ENCODE measurements at regions not wholly inside any gene's neighbourhood (a gene's known extent, or its start where the extent isn't known, plus 50 kb on each side); places are given as distances from the start of the nearest gene placed in this dataset.
"Not testable (repeated sequence)": the region's sequence is repeated elsewhere in the genome, so short reads cannot be mapped to it uniquely, and the experiment has no call there.

DNA sequence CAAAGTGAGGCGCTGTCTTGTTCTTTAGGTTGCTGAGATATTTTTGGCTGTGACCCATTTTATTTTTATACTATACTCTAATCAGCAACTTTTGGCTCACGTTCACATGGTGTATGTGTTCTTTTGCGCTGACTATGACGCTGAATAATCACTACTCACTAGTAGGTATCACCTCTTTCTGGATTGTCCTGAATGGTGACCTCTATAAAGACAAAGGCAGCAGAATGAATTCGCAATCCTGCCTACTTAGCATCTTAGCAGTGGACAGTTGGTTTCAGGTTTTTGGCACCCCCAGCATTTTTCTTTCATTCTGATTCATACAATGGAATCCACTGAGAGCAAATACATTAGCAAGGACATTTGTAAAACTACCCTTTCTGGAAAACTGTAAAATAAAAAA lies 351.3 kb downstream of the JRKL start:
- H3K9me3 ChIP-seq = peaks cover 0 to 7% of the 10 kb centered on the region in 2 donors
- no peaks in the 10 kb centered on the region for H3K4me1 ChIP-seq
- no peak overlapping the region for H3K27ac ChIP-seq
- H3K4me3 ChIP-seq = no peak overlapping the region
- intact Hi-C loops (cut with DNase I) = no loop called here
- no peaks in the 10 kb centered on the region for H3K36me3 ChIP-seq
- no peak for DNase-seq (ENCODE audit: low spot score in 2 of 2)
- TF ChIP-seq, protein P1, sequence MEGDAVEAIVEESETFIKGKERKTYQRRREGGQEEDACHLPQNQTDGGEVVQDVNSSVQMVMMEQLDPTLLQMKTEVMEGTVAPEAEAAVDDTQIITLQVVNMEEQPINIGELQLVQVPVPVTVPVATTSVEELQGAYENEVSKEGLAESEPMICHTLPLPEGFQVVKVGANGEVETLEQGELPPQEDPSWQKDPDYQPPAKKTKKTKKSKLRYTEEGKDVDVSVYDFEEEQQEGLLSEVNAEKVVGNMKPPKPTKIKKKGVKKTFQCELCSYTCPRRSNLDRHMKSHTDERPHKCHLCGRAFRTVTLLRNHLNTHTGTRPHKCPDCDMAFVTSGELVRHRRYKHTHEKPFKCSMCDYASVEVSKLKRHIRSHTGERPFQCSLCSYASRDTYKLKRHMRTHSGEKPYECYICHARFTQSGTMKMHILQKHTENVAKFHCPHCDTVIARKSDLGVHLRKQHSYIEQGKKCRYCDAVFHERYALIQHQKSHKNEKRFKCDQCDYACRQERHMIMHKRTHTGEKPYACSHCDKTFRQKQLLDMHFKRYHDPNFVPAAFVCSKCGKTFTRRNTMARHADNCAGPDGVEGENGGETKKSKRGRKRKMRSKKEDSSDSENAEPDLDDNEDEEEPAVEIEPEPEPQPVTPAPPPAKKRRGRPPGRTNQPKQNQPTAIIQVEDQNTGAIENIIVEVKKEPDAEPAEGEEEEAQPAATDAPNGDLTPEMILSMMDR (IDR thresholded peaks at IDR 0.05) = no peak
- H3K27me3 ChIP-seq = no peaks in the 10 kb centered on the region

DNA sequence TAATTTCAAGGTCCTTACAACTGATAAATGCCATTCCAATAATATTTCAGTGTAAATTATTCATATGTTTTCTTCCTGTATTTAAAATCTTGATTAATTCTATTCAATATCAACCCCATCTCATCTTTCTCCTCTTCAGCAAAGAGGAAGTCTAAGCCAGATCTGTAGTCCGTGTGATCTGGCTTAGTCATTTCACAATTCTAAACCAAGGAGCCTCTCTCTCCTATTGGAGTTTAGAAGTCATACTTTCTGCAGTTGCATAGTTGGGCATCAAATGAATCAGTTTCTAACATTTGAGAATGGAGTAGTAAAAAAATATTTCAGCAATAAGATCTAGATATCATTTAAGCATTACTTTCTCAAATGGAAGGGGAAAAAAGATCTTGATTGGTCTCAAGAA lies 354.9 kb downstream of the JRKL start:
- intact Hi-C loops (cut with DNase I) = no loop called here

DNA sequence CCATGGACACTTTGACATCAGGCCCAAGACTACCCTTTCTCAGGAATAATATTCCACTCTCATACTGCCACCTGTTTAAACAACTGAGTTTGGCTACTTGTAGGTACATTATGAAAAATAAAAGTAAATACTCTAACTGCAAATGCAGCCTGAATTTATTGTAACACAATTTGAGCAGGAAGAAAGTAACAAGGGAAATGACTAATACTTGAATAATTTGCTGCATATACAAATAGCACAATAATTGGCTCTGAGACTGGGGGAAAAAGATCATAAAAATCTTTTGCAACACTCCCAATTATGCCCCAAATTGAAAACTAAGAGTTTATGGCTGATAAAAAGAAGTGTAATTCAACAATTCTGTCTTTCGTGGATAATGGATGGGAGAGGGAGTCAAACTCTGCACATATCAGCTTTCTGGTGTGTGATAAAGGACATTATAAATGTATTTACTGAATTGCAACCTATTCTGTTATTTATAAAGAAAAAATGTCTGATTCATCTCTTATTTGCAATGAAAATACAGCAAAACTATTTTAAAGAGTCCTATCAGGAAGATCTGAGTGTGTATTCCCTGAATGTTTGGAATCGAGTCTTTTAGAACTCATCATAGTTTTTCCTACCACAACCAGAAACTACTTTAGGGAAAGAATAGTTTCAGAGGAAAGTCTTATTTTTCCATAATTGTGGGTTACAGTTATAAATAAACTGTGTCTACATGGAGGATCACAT lies 359.0 kb downstream of the JRKL start:
- TF ChIP-seq, protein P1 (IDR thresholded peaks at IDR 0.05) = no peak
- no peaks in the 10 kb centered on the region for H3K27me3 ChIP-seq
- intact Hi-C loops (cut with DNase I) = no loop called here
- peaks cover 0 to 12% of the 10 kb centered on the region in 2 donors for H3K4me1 ChIP-seq
- H3K27ac ChIP-seq = no peak overlapping the region
- no peak overlapping the region for H3K4me3 ChIP-seq
- no peaks in the 10 kb centered on the region for H3K36me3 ChIP-seq
- no peaks in the 10 kb centered on the region for H3K9me3 ChIP-seq
- no peak for DNase-seq (ENCODE audit: low spot score in 2 of 2)

More for the DNA sequence above, 354.9 kb downstream of the JRKL start:
- Histone ChIP-seq H3K4me3 (no peak overlapping the region), H3K27me3 (no peaks in the 10 kb centered on the region), H3K27ac (no peak overlapping the region), H3K36me3 (no peaks in the 10 kb centered on the region), H3K4me1 (peaks cover 0 to 12% of the 10 kb centered on the region in 2 donors), H3K9me3 (no peaks in the 10 kb centered on the region)
- TF ChIP-seq, protein P1 (IDR thresholded peaks at IDR 0.05) = no peak
- no peak for DNase-seq (ENCODE audit: low spot score in 2 of 2)

DNA sequence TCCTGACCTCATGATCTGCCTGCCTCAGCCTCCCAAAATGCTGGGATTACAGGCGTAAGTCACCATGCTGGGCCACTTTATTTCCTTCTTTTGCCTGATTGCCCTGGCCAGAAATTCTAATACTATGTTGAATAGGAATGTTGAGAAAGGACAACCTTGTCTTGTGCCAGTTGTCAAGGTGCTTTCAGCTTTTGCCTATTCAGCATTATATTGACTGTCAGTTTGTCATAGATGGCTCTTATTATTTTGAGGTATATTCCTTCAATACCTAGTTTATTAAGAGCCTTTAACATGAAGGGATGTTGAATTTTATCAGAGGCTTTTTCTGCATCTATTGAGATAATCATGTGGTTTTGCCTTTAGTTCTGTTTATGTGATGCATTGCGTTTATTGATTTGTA lies 362.0 kb downstream of the JRKL start:
- DNase-seq (ENCODE audit: low spot score in 2 of 2); H3K4me3 ChIP-seq; H3K9me3 ChIP-seq; intact Hi-C loops (cut with DNase I); H3K27me3 ChIP-seq; H3K27ac ChIP-seq; H3K36me3 ChIP-seq: not testable (repeated sequence)
- peaks cover 0 to 12% of the 10 kb centered on the region in 2 donors for H3K4me1 ChIP-seq

DNA sequence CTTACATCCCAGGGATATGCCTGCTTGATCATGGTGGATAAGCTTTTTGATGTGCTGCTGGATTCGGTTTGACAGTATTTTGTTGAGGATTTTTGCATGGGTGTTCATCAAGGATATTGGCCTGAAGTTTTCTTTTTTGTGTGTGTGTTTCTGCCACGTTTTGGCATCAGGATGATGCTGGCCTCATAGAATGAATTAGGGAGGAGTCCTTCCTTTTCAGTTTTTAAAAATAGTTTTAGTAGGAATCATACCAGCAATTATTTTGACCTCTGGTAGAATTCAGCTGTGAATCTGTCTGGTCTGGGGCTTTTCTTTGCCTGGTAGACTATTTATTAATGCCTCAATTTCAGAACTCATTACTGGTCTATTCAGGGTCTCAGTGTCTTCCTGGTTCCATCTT lies 362.4 kb downstream of the JRKL start:
- Histone ChIP-seq H3K27me3 (no peaks in the 10 kb centered on the region), H3K4me1 (peaks cover 0 to 12% of the 10 kb centered on the region in 2 donors), H3K9me3 (no peaks in the 10 kb centered on the region), H3K4me3 (no peak overlapping the region), H3K27ac (no peak overlapping the region), H3K36me3 (no peaks in the 10 kb centered on the region)
- DNase-seq (ENCODE audit: low spot score in 2 of 2) = no peak
- intact Hi-C loops (cut with DNase I) = no loop called here
- TF ChIP-seq, protein P1 (IDR thresholded peaks at IDR 0.05) = no peak

DNA sequence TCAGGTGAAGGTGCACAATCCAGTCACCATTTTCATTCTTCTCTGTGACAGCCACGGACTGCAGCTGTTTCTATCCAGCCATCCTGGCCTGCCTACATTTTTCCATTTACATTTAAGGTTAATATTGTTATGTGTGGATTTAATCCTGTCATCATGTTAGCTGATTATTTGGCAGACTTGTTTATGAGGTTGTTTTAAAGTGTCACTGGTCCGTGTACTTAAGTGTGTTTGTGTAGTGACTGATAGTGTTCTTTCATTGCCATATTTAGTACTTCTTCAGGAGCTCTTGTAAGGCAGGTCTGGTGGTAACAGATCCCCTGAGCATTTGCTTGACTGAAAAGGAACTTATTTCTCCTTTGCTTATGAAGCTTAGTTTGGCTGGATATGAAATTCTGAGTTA lies 364.2 kb downstream of the JRKL start:
- intact Hi-C loops (cut with DNase I) = no loop called here

More for the DNA sequence above, 364.2 kb downstream of the JRKL start:
- no peaks in the 10 kb centered on the region for H3K9me3 ChIP-seq
- H3K27me3 ChIP-seq = no peaks in the 10 kb centered on the region
- H3K27ac ChIP-seq = no peak overlapping the region
- DNase-seq (ENCODE audit: low spot score in 2 of 2) = no peak
- H3K36me3 ChIP-seq = no peaks in the 10 kb centered on the region
- no peak overlapping the region for H3K4me3 ChIP-seq
- peaks cover 0 to 7% of the 10 kb centered on the region in 2 donors for H3K4me1 ChIP-seq
- TF ChIP-seq, protein P1 (IDR thresholded peaks at IDR 0.05) = no peak

Data from ascending aorta (tissue), 2 donors.